Stomach (tissue), 8 donors: ENCODE measurements at regions not wholly inside any gene's neighbourhood (a gene's known extent, or its start where the extent isn't known, plus 50 kb on each side); places are given as distances from the start of the nearest gene placed in this dataset.

ENCODE experiments used
- DNase-seq, 2 donors: peaks; one replicate each; pipeline versions ENCODE4 v3.0.0 to v3.0.0-alpha.2; 2013 to 2019
- H3K27ac ChIP-seq, 5 donors: fragments of 200-600 bp in 4 of 5; sonication (generic) in 4 of 5; one replicate each; pipeline ENCODE4 v1.5.1; 2013 to 2019; ENCODE audit warnings: mild to moderate bottlenecking in 1 of 5, moderate library complexity in 1 of 5
- H3K27me3 ChIP-seq, 3 donors: fragments of 200-600 bp; sonication (generic); one replicate each; pipeline ENCODE4 v1.5.1; 2017 to 2019; ENCODE audit warnings: mixed run types in 1 of 3
- H3K36me3 ChIP-seq, 4 donors: fragments of 200-600 bp; sonication (generic); 1 replicate in 3 of 4; 2 replicates in 1 of 4; pipeline ENCODE4 v1.5.1; 2016 to 2019
- H3K4me1 ChIP-seq, 4 donors: fragments of 200-600 bp; sonication (generic); one replicate each; pipeline ENCODE4 v1.5.1; 2016 to 2019
- H3K4me3 ChIP-seq, 4 donors: fragments of 200-600 bp; sonication (generic) in 3 of 4; one replicate each; pipeline ENCODE4 v1.5.1; 2016 to 2019; ENCODE audit warnings: mild to moderate bottlenecking in 1 of 4
- H3K9me3 ChIP-seq, 4 donors: fragments of 200-600 bp; sonication (generic); one replicate each; pipeline ENCODE4 v1.5.1; 2016 to 2019
- CTCF ChIP-seq, 7 experiments: fragments of 450-650 bp in 4 of 7; fragments of 200-600 bp in 3 of 7; sonication (generic) in 3 of 7; IDR thresholded peaks; one replicate each; pipeline ENCODE4 v1.5.1; 2016 to 2019; ENCODE audit warnings: antibody characterized with exemption in 7 of 7, control low read depth in 2 of 7, mild to moderate bottlenecking in 1 of 7
- EP300 ChIP-seq: sonication (generic); formaldehyde crosslinking; IDR thresholded peaks from one replicate; pipeline ENCODE4 v1.6.1; 2017; ENCODE audit warnings: antibody characterized with exemption
- POLR2A ChIP-seq, 4 donors: fragments of 450-650 bp; IDR thresholded peaks; one replicate each; pipeline ENCODE4 v1.6.1; 2016; ENCODE audit warnings: antibody characterized with exemption in 4 of 4, control low read depth in 2 of 4, mild to moderate bottlenecking in 1 of 4, moderate library complexity in 1 of 4
- POLR2AphosphoS5 ChIP-seq, 3 donors: sonication (generic); formaldehyde crosslinking; IDR thresholded peaks; one replicate each; pipeline ENCODE4 v1.6.1; 2016; ENCODE audit warnings: antibody characterized with exemption in 3 of 3
- whole genome bisulfite sequencing, 5 donors: extraction: QIAGEN DNeasy Blood & Tissue Kit in 3 of 5; methylation state at CpG; one replicate each; pipeline versions ENCODE4 v1.1.5 to v1.1.7; 2013 to 2018; 5-methylcytosine and 5-hydroxymethylcytosine counted together
- intact Hi-C: fragments of 100-400 bp; cut with DNase I; formaldehyde crosslinking; loops from one replicate; pipeline ENCODE4 v1.15.1; 2023; ENCODE audit warnings: low total_unique reads
- donor health status: healthy with polysubstance abuse.
- donor health status: Bipolar disorder and iron deficiency.
- donor health status: healthy.

GRCh38 chr5:45017568-45017967 lies 208.8 kb downstream of the MRPS30 start:
- no peak overlapping the region for H3K27ac ChIP-seq
- no peak for DNase-seq
- no peak overlapping the region for H3K4me3 ChIP-seq
- no peaks in the 10 kb centered on the region for H3K4me1 ChIP-seq
- H3K9me3 ChIP-seq, result peaks cover 0 to 20% (median 5%) of the 10 kb centered on the region in 4 donors
- intact Hi-C loops, result no loop called here
- WGBS, 5 donors, result 75 to 80% (median 77%) methylated on average over 4 of the region's 4 CpGs
- no peaks in the 10 kb centered on the region for H3K36me3 ChIP-seq
- no peaks in the 10 kb centered on the region for H3K27me3 ChIP-seq
- TF ChIP-seq CTCF (IDR thresholded peaks at IDR 0.05) (no peak), EP300 (no peak), POLR2AphosphoS5 (IDR thresholded peaks at IDR 0.05) (no peak), POLR2A (IDR thresholded peaks at IDR 0.05) (no peak)

- no peaks in the 10 kb centered on the region for H3K4me1 ChIP-seq
- H3K27me3 ChIP-seq, result no peaks in the 10 kb centered on the region
- H3K4me3 ChIP-seq, result no peak overlapping the region
- DNase-seq, result no peak
- no peak for TF ChIP-seq POLR2A (IDR thresholded peaks at IDR 0.05)
- TF ChIP-seq EP300, result no peak
- TF ChIP-seq CTCF (IDR thresholded peaks at IDR 0.05), result no peak
- no peak for TF ChIP-seq POLR2AphosphoS5 (IDR thresholded peaks at IDR 0.05)
- intact Hi-C loops, result no loop called here
- 61 to 83% (median 75%) methylated on average over 2 of the region's 2 CpGs for WGBS, 5 donors
- H3K27ac ChIP-seq, result no peak overlapping the region
- H3K36me3 ChIP-seq, result no peaks in the 10 kb centered on the region
- no peaks in the 10 kb centered on the region for H3K9me3 ChIP-seq
Observed at GRCh38 chr5:45029553-45029952, 220.8 kb downstream of the MRPS30 start.

- no peak for TF ChIP-seq POLR2A (IDR thresholded peaks at IDR 0.05)
- TF ChIP-seq POLR2AphosphoS5 (IDR thresholded peaks at IDR 0.05), result no peak
- no peak for TF ChIP-seq CTCF (IDR thresholded peaks at IDR 0.05)
- no peak for TF ChIP-seq EP300
- WGBS, 5 donors, result 50 to 72% (median 60%) methylated on average over 1 of the region's 1 CpG
- DNase-seq, result no peak
- intact Hi-C loops, result no loop called here
- Histone ChIP-seq H3K27ac (no peak overlapping the region), H3K4me1 (no peaks in the 10 kb centered on the region), H3K36me3 (no peaks in the 10 kb centered on the region), H3K9me3 (no peaks in the 10 kb centered on the region), H3K27me3 (no peaks in the 10 kb centered on the region), H3K4me3 (no peak overlapping the region)
Observed at GRCh38 chr5:45035991-45036390, 227.2 kb downstream of the MRPS30 start.

- Histone ChIP-seq H3K36me3 (no peaks in the 10 kb centered on the region), H3K4me3 (no peak overlapping the region), H3K9me3 (no peaks in the 10 kb centered on the region), H3K4me1 (no peaks in the 10 kb centered on the region), H3K27ac (no peak overlapping the region), H3K27me3 (no peaks in the 10 kb centered on the region)
- intact Hi-C loops, result no loop called here
- TF ChIP-seq EP300, result no peak
- 65 to 77% (median 68%) methylated on average over 3 of the region's 3 CpGs for WGBS, 5 donors
- DNase-seq, result no peak
Observed at GRCh38 chr5:45037927-45038326, 229.2 kb downstream of the MRPS30 start.

- 25 to 36% (median 32%) methylated on average over 3 of the region's 3 CpGs for WGBS, 5 donors
- Histone ChIP-seq H3K36me3 (no peaks in the 10 kb centered on the region), H3K4me3 (no peak overlapping the region), H3K4me1 (no peaks in the 10 kb centered on the region), H3K27me3 (no peaks in the 10 kb centered on the region), H3K9me3 (no peaks in the 10 kb centered on the region), H3K27ac (no peak overlapping the region)
- intact Hi-C loops, result no loop called here
- DNase-seq, result peak in 1 of 2 donors; percentile 53
- TF ChIP-seq EP300, result no peak
- peak in 3 of 7 experiments; percentile 16 to 35 (median 26) for TF ChIP-seq CTCF (IDR thresholded peaks at IDR 0.05)
Observed at GRCh38 chr5:45038366-45038987, 229.7 kb downstream of the MRPS30 start.
